ENCODE measurements at regions not wholly inside any gene's neighbourhood (a gene's known extent, or its start where the extent isn't known, plus 50 kb on each side); places are given as distances from the start of the nearest gene placed in this dataset.

- Histone ChIP-seq H2AFZ (ENCODE audit: low read length) (no peak overlapping the region), H3K36me3 (ENCODE audit: control insufficient read depth, insufficient read depth, low read length) (no peaks in the 10 kb centered on the region), H3K4me3 (replicated peaks in 1 of 4; ENCODE audit: control extremely low read depth in 1 of 4, insufficient read depth in 1 of 4, low read depth in 3 of 4, low read length in 4 of 4) (no peak overlapping the region), H3K9me3 (ENCODE audit: control insufficient read depth, insufficient read depth, low read depth, low read length) (no peaks in the 10 kb centered on the region), H3K79me2 (ENCODE audit: control insufficient read depth, insufficient read depth, low read length) (no peaks in the 10 kb centered on the region), H3K27me3 (ENCODE audit: control insufficient read depth, insufficient read depth, low read length) (no peaks in the 10 kb centered on the region), H3K4me2 (ENCODE audit: extremely low read depth, insufficient read depth, low read length) (no peak overlapping the region), H3K9ac (ENCODE audit: insufficient read depth, low read length) (no peak overlapping the region), H4K20me1 (ENCODE audit: control insufficient read depth, extremely low read depth, insufficient read depth, low read length) (no peaks in the 10 kb centered on the region), H3K4me1 (ENCODE audit: control insufficient read depth, extremely low read depth, insufficient read depth, low read length) (no peaks in the 10 kb centered on the region), H3K27ac (ENCODE audit: insufficient read depth, low read length) (no peak overlapping the region)
- DNase-seq (ENCODE audit: low read depth in 2 of 2), result peak in 1 of 2 donors; percentile 23
- TF ChIP-seq CTCF (conservative IDR thresholded peaks at IDR 0.05 in 1 of 2, IDR thresholded peaks at IDR 0.05 in 1 of 2; ENCODE audit: low read depth in 1 of 2, low read length in 2 of 2) (no peak), EZH2 (IDR thresholded peaks at IDR 0.05; ENCODE audit: low read length, missing control alignments) (no peak)
These were observed 70.5 kb upstream of the AHR start for GRCh38 chr7:17227766-17228490.

GRCh38 chr7:17229228-17229627, 69.2 kb upstream of the AHR start:
- no peak overlapping the region for H3K27ac ChIP-seq (ENCODE audit: insufficient read depth, low read length)
- TF ChIP-seq CTCF (conservative IDR thresholded peaks at IDR 0.05 in 1 of 2, IDR thresholded peaks at IDR 0.05 in 1 of 2; ENCODE audit: low read depth in 1 of 2, low read length in 2 of 2), result no peak
- no peak for TF ChIP-seq EZH2 (IDR thresholded peaks at IDR 0.05; ENCODE audit: low read length, missing control alignments)
- no peak overlapping the region for H3K4me2 ChIP-seq (ENCODE audit: extremely low read depth, insufficient read depth, low read length)
- no peaks in the 10 kb centered on the region for H3K79me2 ChIP-seq (ENCODE audit: control insufficient read depth, insufficient read depth, low read length)
- DNase-seq (ENCODE audit: low read depth in 2 of 2), result no peak
- H4K20me1 ChIP-seq (ENCODE audit: control insufficient read depth, extremely low read depth, insufficient read depth, low read length), result no peaks in the 10 kb centered on the region
- H3K36me3 ChIP-seq (ENCODE audit: control insufficient read depth, insufficient read depth, low read length), result no peaks in the 10 kb centered on the region
- H3K9me3 ChIP-seq (ENCODE audit: control insufficient read depth, insufficient read depth, low read depth, low read length), result no peaks in the 10 kb centered on the region
- H2AFZ ChIP-seq (ENCODE audit: low read length), result no peak overlapping the region
- no peaks in the 10 kb centered on the region for H3K27me3 ChIP-seq (ENCODE audit: control insufficient read depth, insufficient read depth, low read length)
- no peak overlapping the region for H3K9ac ChIP-seq (ENCODE audit: insufficient read depth, low read length)
- H3K4me1 ChIP-seq (ENCODE audit: control insufficient read depth, extremely low read depth, insufficient read depth, low read length), result no peaks in the 10 kb centered on the region
- no peak overlapping the region for H3K4me3 ChIP-seq (replicated peaks in 1 of 4; ENCODE audit: control extremely low read depth in 1 of 4, insufficient read depth in 1 of 4, low read depth in 3 of 4, low read length in 4 of 4)

GRCh38 chr7:17230099-17230807, 68.2 kb upstream of the AHR start:
- TF ChIP-seq CTCF (conservative IDR thresholded peaks at IDR 0.05 in 1 of 2, IDR thresholded peaks at IDR 0.05 in 1 of 2; ENCODE audit: low read depth in 1 of 2, low read length in 2 of 2), result no peak
- no peak for TF ChIP-seq EZH2 (IDR thresholded peaks at IDR 0.05; ENCODE audit: low read length, missing control alignments)

More at GRCh38 chr7:17230099-17230807, 68.2 kb upstream of the AHR start:
- Histone ChIP-seq H3K9me3 (ENCODE audit: control insufficient read depth, insufficient read depth, low read depth, low read length) (no peaks in the 10 kb centered on the region), H3K79me2 (ENCODE audit: control insufficient read depth, insufficient read depth, low read length) (no peaks in the 10 kb centered on the region), H3K9ac (ENCODE audit: insufficient read depth, low read length) (no peak overlapping the region), H3K36me3 (ENCODE audit: control insufficient read depth, insufficient read depth, low read length) (no peaks in the 10 kb centered on the region), H3K4me1 (ENCODE audit: control insufficient read depth, extremely low read depth, insufficient read depth, low read length) (peaks cover 3% of the 10 kb centered on the region), H3K4me2 (ENCODE audit: extremely low read depth, insufficient read depth, low read length) (no peak overlapping the region), H3K4me3 (replicated peaks in 1 of 4; ENCODE audit: control extremely low read depth in 1 of 4, insufficient read depth in 1 of 4, low read depth in 3 of 4, low read length in 4 of 4) (no peak overlapping the region), H3K27ac (ENCODE audit: insufficient read depth, low read length) (no peak overlapping the region), H2AFZ (ENCODE audit: low read length) (no peak overlapping the region), H4K20me1 (ENCODE audit: control insufficient read depth, extremely low read depth, insufficient read depth, low read length) (no peaks in the 10 kb centered on the region), H3K27me3 (ENCODE audit: control insufficient read depth, insufficient read depth, low read length) (no peaks in the 10 kb centered on the region)
- no peak for DNase-seq (ENCODE audit: low read depth in 2 of 2)

Measured in fibroblast of lung (primary cell).